HCT116 (cell line): ENCODE measurements at regions not wholly inside any gene's neighbourhood (a gene's known extent, or its start where the extent isn't known, plus 50 kb on each side); places are given as distances from the start of the nearest gene placed in this dataset.
"Not testable (repeated sequence)": the region's sequence is repeated elsewhere in the genome, so short reads cannot be mapped to it uniquely, and the experiment has no call there.

Experiments used
- ATAC-seq: fragments of 200-7000 bp; cut with Tn5 transposase; 2 replicates; pipeline ENCODE4 v1.9.1; 2020; ENCODE audit warnings: mild to moderate bottlenecking, moderate library complexity
- BruUV-seq: library from RNA; stranded (reverse); fragments of 400-500 nt; replicated peaks from 2 replicates; lab custom pipeline; 2021; lab: Mats Ljungman, UMichigan
- CTCF ChIA-PET: fragments of 300-600 bp; sonication (Branson Sonifier 250); formaldehyde crosslinking; loops from one replicate; lab custom pipeline; 2021; ENCODE audit warnings: antibody characterized with exemption; lab: Charles Lee
- POLR2A ChIA-PET: fragments of 300-600, 350-600 bp; sonication (Branson Sonifier 250); formaldehyde crosslinking; loops from one replicate; lab custom pipeline; 2021; ENCODE audit warnings: antibody characterized with exemption; lab: Charles Lee
- RAD21 ChIA-PET, 2 experiments: fragments of 300-600 bp; sonication (Branson Sonifier 250); formaldehyde crosslinking; loops; one replicate each; lab custom pipeline; 2023; ENCODE audit warnings: low total read pairs in 2 of 2; ENCODE audit not compliant: uncharacterized antibody in 2 of 2, unreplicated experiment in 2 of 2, low non-redundant PET in 1 of 2; lab: Charles Lee
- DNase-seq: peaks from one replicate; pipeline ENCODE4 v3.0.0-alpha.2; 2010; ENCODE audit warnings: low read depth, low spot score
- H2AFZ ChIP-seq: fragments of 200-600 bp; shearing (Covaris generic), sonication (generic); 2 replicates; pipeline ENCODE4 v1.6.1; 2017; ENCODE audit warnings: low read depth, mixed run types, mixed read lengths, antibody characterized with exemption, low read length; ENCODE audit not compliant: poor library complexity, severe bottlenecking
- H3K27ac ChIP-seq: 2 replicates; pipeline ENCODE4 v1.5.1; 2012; ENCODE audit warnings: low read depth, low read length
- H3K27me3 ChIP-seq: fragments of 200-600 bp; sonication (generic); 2 replicates; pipeline ENCODE4 v1.6.1; 2016; ENCODE audit warnings: mixed run types, low read length, mixed read lengths; ENCODE audit not compliant: insufficient read depth
- H3K36me3 ChIP-seq, 2 experiments: fragments of 200-500 bp in 1 of 2; fragments of 200-600 bp in 1 of 2; sonication (Bioruptor generic) in 1 of 2; sonication (generic) in 1 of 2; 2 replicates each; pipeline versions ENCODE4 v1.5.1 to v1.6.1; 2014 to 2016; ENCODE audit warnings: low read length in 2 of 2, inconsistent platforms in 1 of 2, mixed read lengths in 1 of 2, mixed run types in 1 of 2; ENCODE audit not compliant: insufficient read depth in 2 of 2, control insufficient read depth in 1 of 2
- H3K4me1 ChIP-seq, 2 experiments: fragments of 200-600 bp in 1 of 2; sonication (generic) in 1 of 2; 2 replicates each; pipeline versions ENCODE4 v1.5.1 to v1.6.1; 2012 to 2017; ENCODE audit warnings: low read length in 2 of 2, inconsistent platforms in 1 of 2, mild to moderate bottlenecking in 1 of 2, mixed read lengths in 1 of 2, mixed run types in 1 of 2, moderate library complexity in 1 of 2; ENCODE audit not compliant: insufficient read depth in 2 of 2, control insufficient read depth in 1 of 2
- H3K4me2 ChIP-seq: fragments of 200-600 bp; sonication (generic); 2 replicates; pipeline ENCODE4 v1.6.1; 2017; ENCODE audit warnings: mixed run types, low read length, mixed read lengths
- H3K4me3 ChIP-seq, 2 experiments: fragments of 200-600 bp in 1 of 2; sonication (generic) in 1 of 2; replicated peaks in 1 of 2; 2 replicates each; pipeline ENCODE4 v1.5.1; 2011 to 2016; ENCODE audit warnings: low read length in 2 of 2, control low read depth in 1 of 2, low read depth in 1 of 2, mild to moderate bottlenecking in 1 of 2, mixed read lengths in 1 of 2, mixed run types in 1 of 2
- H3K79me2 ChIP-seq: fragments of 200-600 bp; sonication (generic); 2 replicates; pipeline ENCODE4 v1.6.1; 2017; ENCODE audit warnings: mild to moderate bottlenecking, mixed run types, low read length, moderate library complexity, mixed read lengths; ENCODE audit not compliant: insufficient read depth
- H3K9ac ChIP-seq: fragments of 200-600 bp; sonication (generic); 2 replicates; pipeline ENCODE4 v1.6.1; 2016; ENCODE audit warnings: low read length, mixed read lengths
- H3K9me2 ChIP-seq: fragments of 200-600 bp; sonication (generic), shearing (Covaris generic); 2 replicates; pipeline ENCODE4 v1.6.1; 2017; ENCODE audit warnings: mixed run types, mild to moderate bottlenecking, moderate library complexity; ENCODE audit not compliant: insufficient read depth
- H3K9me3 ChIP-seq, 2 experiments: fragments of 200-500 bp in 1 of 2; fragments of 200-600 bp in 1 of 2; sonication (Bioruptor generic) in 1 of 2; sonication (generic) in 1 of 2; 2 replicates each; pipeline ENCODE4 v1.6.1; 2014 to 2017; ENCODE audit warnings: low read length in 2 of 2, mixed read lengths in 2 of 2, inconsistent platforms in 1 of 2, low read depth in 1 of 2, mild to moderate bottlenecking in 1 of 2, mixed run types in 1 of 2, moderate library complexity in 1 of 2; ENCODE audit not compliant: control insufficient read depth in 1 of 2, insufficient read depth in 1 of 2
- H4K20me1 ChIP-seq: fragments of 200-600 bp; sonication (generic), shearing (Covaris generic); 2 replicates; pipeline ENCODE4 v1.6.1; 2017; ENCODE audit warnings: mixed run types, mild to moderate bottlenecking, moderate library complexity; ENCODE audit not compliant: insufficient read depth
- EZH2phosphoT487 ChIP-seq: fragments of 200-600 bp; IDR thresholded peaks from 2 replicates; pipeline ENCODE4 v1.6.1; 2018; ENCODE audit warnings: antibody characterized with exemption, borderline replicate concordance
- RAD21 ChIP-seq: IDR thresholded peaks from 2 replicates; pipeline ENCODE4 v1.6.1; 2012; ENCODE audit warnings: low read depth, mild to moderate bottlenecking
- SIN3A ChIP-seq: IDR thresholded peaks from 2 replicates; pipeline ENCODE4 v1.6.1; 2012; ENCODE audit warnings: low read depth
- SRF ChIP-seq: IDR thresholded peaks from 2 replicates; pipeline ENCODE4 v1.6.1; 2012; ENCODE audit warnings: low read depth
- YY1 ChIP-seq: IDR thresholded peaks from 2 replicates; pipeline ENCODE4 v1.6.1; 2011; ENCODE audit warnings: low read length, low read depth, moderate library complexity, mild to moderate bottlenecking; ENCODE audit not compliant: insufficient replicate concordance; ENCODE audit errors: extremely low read depth
- ZBTB33 ChIP-seq: IDR thresholded peaks from 2 replicates; pipeline ENCODE4 v1.6.1; 2011; ENCODE audit warnings: mild to moderate bottlenecking, low read length, moderate library complexity; ENCODE audit not compliant: insufficient replicate concordance; ENCODE audit errors: extremely low read depth
- intact Hi-C: fragments of 100-400 bp; cut with micrococcal nuclease; formaldehyde crosslinking; loops from 2 replicates; pipeline ENCODE4 v1.10.0; 2022

- no peak overlapping the region for H3K9ac ChIP-seq
- CTCF ChIA-PET, result no interaction called here
- H3K4me3 ChIP-seq, result no peak overlapping the region
- H3K9me3 ChIP-seq, result peaks cover 3 to 11% of the 10 kb centered on the region in 2 experiments; a peak in 2 of 4 replicates
- POLR2A ChIA-PET, result no interaction called here
- no peak overlapping the region for H2AFZ ChIP-seq
- intact Hi-C loops, result no loop called here
- H4K20me1 ChIP-seq, result no peaks in the 10 kb centered on the region
- DNase-seq (no peak), ATAC-seq (no peak)
- H3K4me1 ChIP-seq, result no peaks in the 10 kb centered on the region
- no peaks in the 10 kb centered on the region for H3K79me2 ChIP-seq
- no peak overlapping the region for H3K4me2 ChIP-seq
- no peaks in the 10 kb centered on the region for H3K36me3 ChIP-seq
- BruUV-seq, result no TSS peak
- no peaks in the 10 kb centered on the region for H3K27me3 ChIP-seq
- H3K9me2 ChIP-seq, result no peaks in the 10 kb centered on the region
- H3K27ac ChIP-seq, result no peak overlapping the region
- RAD21 ChIA-PET, result no interaction called here
- TF ChIP-seq RAD21, result no peak
- no peak for TF ChIP-seq SRF
- TF ChIP-seq EZH2phosphoT487, result no peak
- no peak for TF ChIP-seq YY1
- TF ChIP-seq SIN3A, result no peak
- no peak for TF ChIP-seq ZBTB33
Observed at GRCh38 chr7:68078157-68078710, 1081.6 kb downstream of the TYW1 start.

- H3K4me3 ChIP-seq, RAD21 ChIA-PET, H3K36me3 ChIP-seq, POLR2A ChIA-PET, CTCF ChIA-PET, H3K9me2 ChIP-seq, H2AFZ ChIP-seq, H3K4me1 ChIP-seq, H3K4me2 ChIP-seq, H3K79me2 ChIP-seq, DNase-seq, ATAC-seq, BruUV-seq, H3K9ac ChIP-seq, H4K20me1 ChIP-seq, H3K27ac ChIP-seq, intact Hi-C loops, H3K27me3 ChIP-seq: not testable (repeated sequence)
- peaks cover 3 to 17% of the 10 kb centered on the region in 2 experiments; a peak in 2 of 4 replicates for H3K9me3 ChIP-seq
Observed at GRCh38 chr7:68082066-68082960, 1085.7 kb downstream of the TYW1 start.

GRCh38 chr7:68082961-68083657 lies 1086.5 kb downstream of the TYW1 start:
- H3K4me2 ChIP-seq, POLR2A ChIA-PET, RAD21 ChIA-PET, H3K9me2 ChIP-seq, H4K20me1 ChIP-seq, H3K27ac ChIP-seq, H3K4me3 ChIP-seq, H3K79me2 ChIP-seq, ATAC-seq, H2AFZ ChIP-seq, H3K4me1 ChIP-seq, H3K9ac ChIP-seq, DNase-seq, BruUV-seq, H3K36me3 ChIP-seq, H3K27me3 ChIP-seq, intact Hi-C loops, CTCF ChIA-PET: not testable (repeated sequence)
- peaks cover 3 to 17% of the 10 kb centered on the region in 2 experiments; a peak in 2 of 4 replicates for H3K9me3 ChIP-seq
